ENCODE measurements at regions not wholly inside any gene's neighbourhood (a gene's known extent, or its start where the extent isn't known, plus 50 kb on each side); places are given as distances from the start of the nearest gene placed in this dataset.
A peak's percentile ranks its signal among the peaks of the same experiment; 100 is the strongest.

DNA sequence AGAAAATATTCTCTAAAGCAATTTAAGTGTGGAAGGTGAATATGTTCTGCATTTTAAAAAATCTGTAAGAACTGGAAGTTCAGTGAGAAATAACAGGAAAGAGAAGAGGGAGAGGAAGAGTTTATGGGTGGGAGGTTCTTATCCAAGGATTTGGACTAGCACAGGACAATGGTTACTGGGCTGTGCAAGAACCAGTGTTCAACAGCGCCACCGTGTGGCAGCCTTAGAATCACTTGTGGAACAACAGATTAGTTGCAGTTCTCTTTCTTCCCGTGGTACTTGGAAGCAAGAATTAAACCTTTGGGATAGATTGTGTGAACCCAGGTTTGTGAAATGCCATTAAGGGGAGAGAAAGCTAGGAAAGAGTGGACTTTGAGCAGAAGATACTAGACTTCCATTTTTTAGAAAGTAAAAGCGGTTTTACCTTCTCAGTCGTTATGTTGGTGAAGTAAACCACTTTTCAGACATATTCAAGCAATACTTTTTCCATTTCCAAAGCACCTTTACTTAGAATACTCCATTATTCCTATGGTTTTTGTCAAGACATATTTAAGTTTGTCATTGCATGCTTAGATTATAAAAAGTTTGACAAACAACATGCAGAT lies 436.7 kb downstream of the RNF144B start:
- FAIRE-seq (no peak), DNase-seq (ENCODE audit: low read depth, low spot score) (peak; percentile 7)
- no peaks in the 10 kb centered on the region for H3K79me2 ChIP-seq (ENCODE audit: control insufficient read depth, insufficient read depth, low read length)
- ChIA-PET CTCF (no interaction called here), POLR2A (no interaction called here)
- H3K4me3 ChIP-seq (replicated peaks in 1 of 3; ENCODE audit: insufficient read depth in 1 of 3, low read depth in 1 of 3, low read length in 3 of 3), result no peak overlapping the region
- H3K4me1 ChIP-seq (ENCODE audit: control insufficient read depth, extremely low read depth, insufficient read depth, low read length), result no peaks in the 10 kb centered on the region
- H2AFZ ChIP-seq (ENCODE audit: low read depth, low read length), result no peak overlapping the region
- intact Hi-C loops (cut with micrococcal nuclease), result loop anchor here (5.0 kb wide), 1 partner anchor 227 kb away; no protein-coding TSS in a partner anchor
- no TSS peak for BruUV-seq (replicated peaks)
- TF ChIP-seq FOS (IDR thresholded peaks at IDR 0.05; ENCODE audit: borderline replicate concordance, insufficient read depth, low read length), result no peak
- no peak for TF ChIP-seq MYC (IDR thresholded peaks at IDR 0.05; ENCODE audit: low read depth, low read length)
- TF ChIP-seq, protein P1, sequence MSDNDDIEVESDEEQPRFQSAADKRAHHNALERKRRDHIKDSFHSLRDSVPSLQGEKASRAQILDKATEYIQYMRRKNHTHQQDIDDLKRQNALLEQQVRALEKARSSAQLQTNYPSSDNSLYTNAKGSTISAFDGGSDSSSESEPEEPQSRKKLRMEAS (IDR thresholded peaks at IDR 0.05; ENCODE audit: insufficient read depth, insufficient read length), result no peak
- TF ChIP-seq, protein P2, sequence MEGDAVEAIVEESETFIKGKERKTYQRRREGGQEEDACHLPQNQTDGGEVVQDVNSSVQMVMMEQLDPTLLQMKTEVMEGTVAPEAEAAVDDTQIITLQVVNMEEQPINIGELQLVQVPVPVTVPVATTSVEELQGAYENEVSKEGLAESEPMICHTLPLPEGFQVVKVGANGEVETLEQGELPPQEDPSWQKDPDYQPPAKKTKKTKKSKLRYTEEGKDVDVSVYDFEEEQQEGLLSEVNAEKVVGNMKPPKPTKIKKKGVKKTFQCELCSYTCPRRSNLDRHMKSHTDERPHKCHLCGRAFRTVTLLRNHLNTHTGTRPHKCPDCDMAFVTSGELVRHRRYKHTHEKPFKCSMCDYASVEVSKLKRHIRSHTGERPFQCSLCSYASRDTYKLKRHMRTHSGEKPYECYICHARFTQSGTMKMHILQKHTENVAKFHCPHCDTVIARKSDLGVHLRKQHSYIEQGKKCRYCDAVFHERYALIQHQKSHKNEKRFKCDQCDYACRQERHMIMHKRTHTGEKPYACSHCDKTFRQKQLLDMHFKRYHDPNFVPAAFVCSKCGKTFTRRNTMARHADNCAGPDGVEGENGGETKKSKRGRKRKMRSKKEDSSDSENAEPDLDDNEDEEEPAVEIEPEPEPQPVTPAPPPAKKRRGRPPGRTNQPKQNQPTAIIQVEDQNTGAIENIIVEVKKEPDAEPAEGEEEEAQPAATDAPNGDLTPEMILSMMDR (IDR thresholded peaks at IDR 0.05; ENCODE audit: extremely low read depth in 1 of 2, insufficient read depth in 1 of 2, low read depth in 1 of 2, low read length in 2 of 2), result peak; percentile 44 to 51
- no peak for TF ChIP-seq EZH2 (IDR thresholded peaks at IDR 0.05; ENCODE audit: borderline replicate concordance, low read depth, low read length, severe bottlenecking)
- dilution Hi-C loops (cut with MboI; ENCODE audit: extremely low pct_ligation_motif_present, low sequenced_read_pairs), result no loop called here
- H4K20me1 ChIP-seq (replicated peaks; ENCODE audit: control insufficient read depth, extremely low read depth, insufficient read depth, low read length), result no peaks in the 10 kb centered on the region
- peaks cover 2% of the 10 kb centered on the region for H3K9me3 ChIP-seq (replicated peaks; ENCODE audit: control insufficient read depth, insufficient read depth, low read length)
- H3K36me3 ChIP-seq (ENCODE audit: control insufficient read depth in 2 of 2, extremely low read depth in 1 of 2, insufficient read depth in 2 of 2, low read length in 2 of 2), result no peaks in the 10 kb centered on the region
- H3K9me1 ChIP-seq (replicated peaks; ENCODE audit: control insufficient read depth, extremely low read depth, insufficient read depth, low read length), result no peaks in the 10 kb centered on the region
- H3K27ac ChIP-seq (ENCODE audit: insufficient read depth, low read depth, low read length), result no peak overlapping the region
- no peak overlapping the region for H3K9ac ChIP-seq (replicated peaks; ENCODE audit: extremely low read depth, insufficient read depth, low read length)
- H3K4me2 ChIP-seq (ENCODE audit: insufficient read depth, low read length), result no peak overlapping the region
- H3K27me3 ChIP-seq (ENCODE audit: control insufficient read depth in 2 of 2, insufficient read depth in 2 of 2, low read length in 2 of 2), result no peaks in the 10 kb centered on the region

Measured in endothelial cell of umbilical vein (primary cell).